ENCODE measurements at regions not wholly inside any gene's neighbourhood (a gene's known extent, or its start where the extent isn't known, plus 50 kb on each side); places are given as distances from the start of the nearest gene placed in this dataset.
"Not testable (repeated sequence)": the region's sequence is repeated elsewhere in the genome, so short reads cannot be mapped to it uniquely, and the experiment has no call there.

DNA sequence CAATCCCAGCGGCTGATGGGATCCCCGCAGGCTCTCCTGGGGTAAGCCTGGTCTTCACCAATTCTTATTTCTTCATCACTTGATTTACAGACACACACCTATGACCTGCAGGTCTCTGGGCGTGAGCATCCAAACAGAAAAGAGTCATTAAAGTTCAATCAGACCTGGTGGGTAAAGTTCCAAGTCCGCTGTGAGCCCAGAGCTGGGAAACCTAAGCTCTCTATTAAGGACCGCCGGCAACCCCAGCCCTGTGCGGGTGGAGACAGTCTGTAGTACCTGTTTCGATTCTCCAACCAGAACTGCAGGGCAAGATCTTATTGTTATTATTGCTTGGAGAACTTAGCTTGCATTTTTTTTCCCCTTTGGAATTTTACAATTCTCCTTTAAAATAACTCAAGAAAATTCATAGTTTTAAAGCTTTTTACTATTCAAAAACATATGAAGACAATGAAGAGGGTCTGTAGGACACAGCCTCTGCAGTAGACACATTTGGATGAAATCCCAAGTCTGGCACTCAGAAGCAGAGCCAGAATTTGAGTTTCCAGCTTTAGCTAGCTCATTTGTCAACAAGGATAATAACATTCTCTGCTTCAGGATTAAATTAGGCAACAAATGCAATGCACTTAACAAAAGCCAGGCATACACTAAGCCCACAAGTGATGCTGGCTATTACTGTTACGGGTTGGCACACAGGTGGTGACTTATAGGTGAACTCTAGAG is 376.4 kb downstream of the INSIG2 start:
- DNase-seq (ENCODE audit: low read depth in 2 of 2), result no peak

DNA sequence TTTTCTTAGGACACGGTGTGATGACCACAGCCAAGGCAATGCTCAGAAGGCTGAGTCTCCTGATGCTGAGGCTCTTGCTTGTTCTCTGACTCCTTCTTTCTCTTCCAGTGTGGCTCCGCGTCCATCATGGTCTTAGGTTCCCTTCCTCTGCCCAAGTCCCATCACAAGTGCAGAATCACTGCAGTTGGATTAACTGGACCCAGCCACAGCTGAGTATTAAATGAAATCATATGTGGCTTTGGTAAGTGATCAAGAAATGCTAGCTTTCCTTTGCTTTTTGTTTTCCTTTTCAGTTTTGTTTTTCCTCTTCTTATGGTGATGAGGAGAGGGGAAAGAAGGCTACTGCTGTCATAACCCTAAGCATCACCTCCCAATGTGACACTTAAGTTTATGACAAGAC is 375.8 kb downstream of the INSIG2 start:
- DNase-seq (ENCODE audit: low read depth in 2 of 2), result no peak

DNA sequence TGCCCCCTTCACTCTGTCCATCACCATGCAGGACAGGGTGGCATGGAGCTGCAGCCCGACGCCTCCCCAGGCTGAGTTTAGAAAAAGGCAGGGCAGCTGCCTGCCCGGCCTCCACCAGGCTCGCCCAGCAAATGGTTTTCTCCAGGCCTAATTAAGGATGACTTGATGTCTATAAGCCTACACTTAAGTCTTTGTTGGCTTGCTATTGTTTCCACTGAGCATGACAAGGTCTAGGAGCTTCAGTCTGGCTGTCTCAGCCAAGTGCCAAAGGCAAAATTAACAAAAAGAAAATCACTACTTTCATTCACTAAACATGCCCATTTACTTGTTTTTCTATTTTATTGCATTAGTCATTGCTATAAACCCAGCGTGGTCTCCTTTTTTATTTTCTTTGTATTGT is 372.2 kb downstream of the INSIG2 start:
- DNase-seq (ENCODE audit: low read depth in 2 of 2), result no peak

DNA sequence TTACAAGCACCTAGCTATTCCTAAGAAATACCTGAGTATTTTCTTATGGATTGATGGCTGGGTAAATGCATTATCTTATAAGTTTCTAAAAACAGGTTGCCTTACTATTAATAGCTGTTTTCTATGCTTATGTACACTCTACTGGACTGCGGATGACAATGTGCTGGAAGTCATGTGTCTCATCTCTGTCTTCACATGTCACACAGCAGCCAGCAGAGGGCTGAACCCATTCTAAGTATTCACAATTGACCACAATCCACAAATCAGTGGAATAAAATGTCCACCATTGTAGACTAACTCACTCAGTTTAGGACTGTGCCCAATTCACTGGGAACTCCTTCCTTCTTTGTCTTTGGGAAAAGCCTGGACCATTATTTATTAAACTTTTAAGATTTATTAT is 371.2 kb downstream of the INSIG2 start:
- DNase-seq (ENCODE audit: low read depth in 2 of 2), result no peak

DNA sequence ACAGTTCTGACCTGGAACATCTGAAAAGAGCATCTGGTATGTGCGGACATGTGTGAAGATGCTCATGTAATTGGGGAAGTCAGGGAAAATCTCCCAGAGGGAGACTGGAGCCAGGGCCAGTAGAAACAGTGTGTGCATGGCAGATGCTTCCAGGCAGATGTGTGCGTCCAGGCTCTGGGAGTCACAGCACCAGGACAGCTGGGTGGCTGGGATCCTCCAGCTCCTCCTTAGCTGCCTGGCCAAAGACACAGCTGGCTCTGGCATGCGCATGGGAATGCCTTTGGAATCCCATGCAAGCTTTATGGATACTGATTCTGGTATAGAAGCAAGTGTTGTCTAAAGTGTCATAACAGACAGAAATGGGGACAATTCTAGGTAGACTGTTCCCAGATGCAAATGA is 369.7 kb downstream of the INSIG2 start:
- no peak for DNase-seq (ENCODE audit: low read depth in 2 of 2)

DNA sequence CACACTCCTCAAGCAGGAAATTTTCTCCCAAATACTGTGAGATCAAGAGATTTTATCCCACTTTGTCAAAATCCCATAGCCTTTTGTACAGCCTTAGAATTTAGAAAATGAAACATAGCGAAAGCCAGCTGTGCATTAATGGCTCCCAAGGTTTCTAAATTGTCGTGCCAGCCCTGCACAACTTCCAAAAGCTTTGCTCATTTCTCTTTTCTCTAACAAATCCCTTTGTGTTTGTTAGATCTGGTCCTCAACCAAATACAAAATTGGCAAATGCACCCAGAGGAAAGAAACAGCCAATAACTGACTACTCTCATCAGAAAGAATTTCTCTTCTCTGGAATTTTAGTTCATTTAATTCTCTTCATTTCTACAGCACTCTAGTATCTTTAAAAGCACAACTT is 361.1 kb downstream of the INSIG2 start:
- DNase-seq (ENCODE audit: low read depth in 2 of 2), result no peak

DNA sequence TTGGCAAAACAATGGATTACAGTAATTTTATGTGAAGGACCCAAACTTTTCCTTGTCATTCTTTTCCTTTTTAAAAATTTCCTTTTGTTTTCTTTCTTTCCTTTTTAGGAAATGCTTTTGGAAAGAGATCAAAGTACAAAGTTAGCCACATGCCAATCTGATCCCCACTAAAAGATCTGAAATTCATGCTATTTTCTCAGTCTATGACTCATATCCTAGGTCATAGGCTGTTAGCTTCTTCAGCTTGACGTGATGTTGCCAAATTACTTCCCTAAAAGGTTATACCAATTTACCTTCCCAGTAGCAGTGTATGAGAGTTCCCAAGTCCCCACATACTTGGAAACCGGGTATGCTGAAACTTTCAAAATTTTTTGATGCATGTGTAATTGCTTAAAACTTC is 355.3 kb downstream of the INSIG2 start:
- DNase-seq (ENCODE audit: low read depth in 2 of 2), result no peak

DNA sequence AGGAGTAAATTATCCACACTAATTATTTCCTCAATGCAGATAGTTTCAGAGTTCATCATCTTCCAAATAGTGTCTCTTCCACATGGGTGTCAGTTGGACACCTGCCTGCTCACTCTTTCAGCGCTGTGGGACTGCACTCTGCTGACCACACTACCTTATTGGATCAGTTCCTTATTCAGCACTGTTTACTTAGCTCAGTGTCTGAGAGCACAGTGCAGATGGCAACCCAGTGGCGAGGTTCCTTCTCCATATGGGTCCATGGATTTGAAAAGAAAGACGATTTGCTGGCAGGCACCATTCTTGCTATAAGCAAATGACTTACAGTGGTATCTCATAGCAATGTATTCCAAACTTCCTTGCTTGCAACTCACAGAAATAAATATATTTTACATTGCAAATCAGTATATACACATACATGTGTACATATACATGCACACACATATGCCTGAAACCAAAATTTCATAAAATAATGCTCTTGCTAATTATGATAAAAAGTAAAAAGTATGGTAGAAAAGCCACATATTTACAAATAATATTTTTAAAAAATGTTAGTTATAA is 354.8 kb downstream of the INSIG2 start:
- no peak for DNase-seq (ENCODE audit: low read depth in 2 of 2)

DNA sequence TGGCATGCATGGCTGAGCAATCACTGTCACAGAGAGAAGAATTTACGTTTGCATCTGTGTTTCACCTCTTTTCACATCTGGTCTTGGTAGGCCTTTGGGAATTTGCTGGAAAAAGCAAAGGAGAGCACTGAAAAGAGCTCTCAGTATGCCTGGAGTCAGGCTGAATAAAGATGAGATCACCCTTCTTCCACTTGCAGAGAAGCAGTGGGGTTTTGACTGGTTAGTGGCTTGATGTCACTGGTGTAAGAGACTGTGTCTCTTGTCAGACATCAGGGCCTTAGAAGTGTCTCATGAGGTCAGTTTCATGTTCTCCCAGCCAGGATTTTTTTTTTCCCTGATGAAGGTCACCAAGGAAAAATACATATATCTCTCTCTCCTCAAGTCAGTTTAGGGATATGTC is 353.8 kb downstream of the INSIG2 start:
- DNase-seq (ENCODE audit: low read depth in 2 of 2), result no peak

DNA sequence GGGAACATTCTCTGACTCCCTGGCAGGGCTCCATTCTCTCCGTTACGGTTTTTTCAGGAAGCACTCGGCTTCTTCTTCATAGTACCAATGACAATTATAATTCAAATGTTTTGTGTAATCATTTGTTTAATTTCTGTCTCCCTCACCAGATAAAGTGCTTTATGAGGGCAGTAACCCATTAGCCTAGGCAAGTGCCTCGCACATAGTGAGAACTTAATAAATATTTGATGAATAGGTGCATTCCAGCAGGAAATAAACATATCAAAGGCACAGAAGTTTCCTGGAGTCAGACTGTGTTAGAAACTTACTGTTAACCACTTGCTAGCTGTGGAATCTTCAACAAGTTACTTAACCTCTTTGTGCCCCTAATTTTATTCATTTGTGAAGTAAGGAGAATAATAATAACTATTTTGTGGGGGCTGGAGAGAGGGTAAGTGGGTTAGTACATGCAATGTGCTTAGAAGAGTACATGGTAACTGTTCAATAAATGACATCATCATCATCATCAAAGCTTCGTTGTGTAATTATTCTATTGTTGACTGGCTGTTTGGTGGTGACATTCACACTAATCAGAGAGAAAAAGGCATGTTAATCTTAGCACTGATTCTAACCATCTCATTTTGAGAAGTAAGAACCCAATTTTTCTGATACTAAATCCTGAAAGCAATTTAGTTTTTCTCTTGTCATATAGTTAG is 352.3 kb downstream of the INSIG2 start:
- DNase-seq (ENCODE audit: low read depth in 2 of 2), result no peak

DNA sequence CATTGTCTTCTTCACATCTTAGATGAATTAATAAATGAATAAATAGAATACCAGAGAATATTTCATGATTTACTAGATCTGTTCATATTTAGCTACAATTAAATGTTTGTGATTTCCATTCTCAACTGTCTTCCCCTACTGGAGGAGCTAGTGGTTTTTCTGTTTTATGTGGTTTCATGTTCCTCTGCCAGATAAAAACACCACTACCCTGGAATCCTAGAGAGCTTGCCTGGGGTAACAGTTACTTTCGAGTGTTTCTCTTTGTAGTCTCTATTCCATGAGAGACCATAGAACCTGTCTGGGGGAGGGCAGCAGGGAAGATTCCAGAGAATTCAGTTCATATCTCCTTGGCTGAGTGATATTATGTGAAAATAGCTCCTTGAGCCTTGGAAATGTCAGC is 349.2 kb downstream of the INSIG2 start:
- DNase-seq (ENCODE audit: low read depth in 2 of 2), result no peak

DNA sequence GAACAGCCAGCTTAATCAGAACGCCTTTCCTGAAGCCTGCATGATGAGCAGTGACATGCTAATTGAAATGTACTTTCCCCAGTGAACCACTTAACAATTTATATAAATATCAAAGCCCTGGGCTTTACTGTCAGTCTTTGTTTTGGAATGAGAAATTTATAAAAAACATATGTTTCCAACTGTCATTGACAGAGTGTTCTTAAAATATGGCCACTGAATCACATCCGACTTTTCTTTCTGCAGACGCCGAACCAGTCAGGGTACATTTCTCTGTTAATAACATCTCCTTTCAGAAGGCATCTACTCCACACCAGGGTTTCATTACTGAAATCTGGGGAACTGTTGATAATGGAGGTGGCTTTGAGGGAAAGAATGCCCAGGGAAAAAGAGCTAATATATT is 343.7 kb downstream of the INSIG2 start:
- DNase-seq (ENCODE audit: low read depth in 2 of 2), result no peak

DNA sequence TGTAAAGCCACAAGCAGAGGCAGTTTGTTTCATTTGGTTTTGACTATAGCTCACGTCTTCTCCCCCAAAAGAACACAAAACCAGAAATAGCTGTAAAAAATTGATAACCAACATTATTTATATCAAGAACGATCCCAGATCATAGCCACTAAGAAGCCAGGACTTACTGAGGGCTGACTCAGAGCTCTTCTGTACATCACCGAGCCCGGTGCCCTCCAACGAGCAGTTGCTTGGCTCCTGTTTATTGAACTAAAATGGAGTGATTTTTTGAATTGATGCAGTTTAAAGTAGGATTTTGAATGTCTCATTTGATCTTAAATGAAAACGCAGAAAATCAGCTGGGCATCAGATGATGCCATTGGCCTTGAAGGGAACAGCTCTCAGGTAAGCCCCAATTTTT is 343.3 kb downstream of the INSIG2 start:
- DNase-seq (ENCODE audit: low read depth in 2 of 2), result no peak

DNA sequence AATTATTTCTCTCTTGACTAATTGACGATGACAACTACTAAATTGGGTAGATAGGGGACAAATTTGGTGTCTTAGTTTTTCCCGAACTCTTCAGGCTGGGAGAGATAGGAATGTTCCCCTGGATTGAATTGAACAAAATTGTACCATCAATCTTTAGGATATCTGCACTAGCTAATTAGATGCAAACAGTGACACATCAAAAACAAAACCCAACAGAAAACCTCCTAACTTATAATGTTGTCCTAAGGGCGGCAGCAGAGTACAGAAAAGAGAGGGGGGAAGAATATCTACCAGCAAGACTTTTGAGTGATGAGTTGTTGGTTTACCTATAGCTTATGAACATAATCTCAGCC is 342.9 kb downstream of the INSIG2 start:
- no peak for DNase-seq (ENCODE audit: low read depth in 2 of 2)

DNA sequence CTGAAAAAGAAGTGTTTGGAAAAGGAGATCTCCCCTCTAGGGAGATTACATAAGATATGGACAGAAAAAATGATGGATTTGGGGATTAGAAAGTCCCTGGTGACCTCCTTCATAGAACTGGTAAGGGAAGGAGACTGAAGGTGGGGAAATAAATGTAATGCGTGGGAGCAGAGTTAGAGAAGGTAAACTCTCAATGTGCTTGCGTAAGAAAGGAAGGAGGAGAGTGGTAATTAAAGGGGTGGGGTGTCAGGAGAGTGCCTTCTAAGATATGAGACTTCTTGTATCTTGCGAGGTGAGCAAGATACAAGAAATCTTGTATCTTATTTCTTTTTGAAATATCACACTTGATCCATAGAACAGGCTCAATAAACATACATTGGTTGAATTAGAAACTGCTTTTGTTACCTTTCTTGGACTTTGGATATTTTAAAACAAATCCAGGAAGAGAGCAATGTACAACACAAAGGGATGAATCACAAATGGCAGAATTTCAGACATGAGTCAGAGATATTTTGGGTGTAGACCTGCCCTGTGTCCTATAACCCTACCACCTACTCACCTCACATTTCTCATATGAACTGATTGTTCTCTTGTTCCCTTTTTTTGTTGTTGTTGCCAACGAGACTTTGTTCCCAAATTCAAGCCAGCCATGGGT is 342.4 kb downstream of the INSIG2 start:
- no peak for DNase-seq (ENCODE audit: low read depth in 2 of 2)

DNA sequence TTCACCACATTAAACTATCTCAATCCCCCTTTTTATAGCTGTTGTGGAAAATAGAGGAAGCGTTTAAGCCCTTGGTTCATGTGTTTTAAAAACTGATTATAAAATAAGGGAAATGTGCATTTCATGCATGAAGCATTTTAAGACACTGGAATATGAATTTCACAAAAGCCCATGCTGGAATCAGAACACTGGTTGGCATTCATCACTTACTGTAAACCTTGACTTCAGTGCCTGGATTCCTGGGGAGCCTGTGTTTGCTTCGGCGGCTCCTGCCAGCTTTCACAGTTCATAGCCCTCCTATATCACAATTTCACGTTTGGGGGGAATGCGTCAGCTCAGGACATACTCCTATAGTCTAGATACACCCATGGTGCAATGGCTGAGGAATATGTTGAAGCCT is 336.9 kb downstream of the INSIG2 start:
- DNase-seq (ENCODE audit: low read depth in 2 of 2), result no peak

DNA sequence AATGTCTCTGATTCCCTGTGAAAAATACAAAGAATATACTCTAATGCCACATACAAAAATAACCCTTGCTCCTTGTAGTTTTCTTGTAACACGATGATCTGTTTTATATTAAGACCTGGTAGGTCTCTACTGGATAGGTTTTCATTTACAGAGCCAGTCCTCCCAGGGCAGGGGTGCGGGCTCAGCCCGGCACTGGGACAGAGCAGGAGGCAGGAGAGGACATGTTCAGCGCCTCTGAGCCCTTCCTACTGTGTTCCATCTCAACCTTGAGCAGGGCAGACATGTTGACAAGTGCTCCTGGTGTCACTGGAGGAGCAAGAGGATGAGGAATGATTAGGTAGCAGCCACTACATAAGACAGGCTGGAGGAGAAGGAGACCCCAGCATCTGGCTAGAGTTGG is 335.5 kb downstream of the INSIG2 start:
- no peak for DNase-seq (ENCODE audit: low read depth in 2 of 2)

DNA sequence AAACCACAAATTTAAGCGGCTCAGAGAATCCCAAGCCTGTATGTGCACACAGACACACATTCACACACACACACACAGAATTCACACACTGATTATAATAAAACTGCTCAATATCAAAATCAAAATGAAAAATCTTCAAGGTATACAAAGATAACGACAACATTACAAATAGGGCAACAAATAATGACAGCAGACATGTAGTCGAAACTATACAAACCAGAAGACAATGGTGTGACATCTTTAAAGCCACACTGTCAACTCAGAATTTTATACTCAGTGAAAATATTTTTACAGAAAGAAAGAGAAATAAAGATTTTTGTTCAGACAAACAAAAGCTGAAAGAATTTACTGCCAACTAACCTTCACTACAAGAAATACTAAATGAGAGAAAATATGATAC is 333.4 kb downstream of the INSIG2 start:
- DNase-seq (ENCODE audit: low read depth in 2 of 2), result no peak

DNA sequence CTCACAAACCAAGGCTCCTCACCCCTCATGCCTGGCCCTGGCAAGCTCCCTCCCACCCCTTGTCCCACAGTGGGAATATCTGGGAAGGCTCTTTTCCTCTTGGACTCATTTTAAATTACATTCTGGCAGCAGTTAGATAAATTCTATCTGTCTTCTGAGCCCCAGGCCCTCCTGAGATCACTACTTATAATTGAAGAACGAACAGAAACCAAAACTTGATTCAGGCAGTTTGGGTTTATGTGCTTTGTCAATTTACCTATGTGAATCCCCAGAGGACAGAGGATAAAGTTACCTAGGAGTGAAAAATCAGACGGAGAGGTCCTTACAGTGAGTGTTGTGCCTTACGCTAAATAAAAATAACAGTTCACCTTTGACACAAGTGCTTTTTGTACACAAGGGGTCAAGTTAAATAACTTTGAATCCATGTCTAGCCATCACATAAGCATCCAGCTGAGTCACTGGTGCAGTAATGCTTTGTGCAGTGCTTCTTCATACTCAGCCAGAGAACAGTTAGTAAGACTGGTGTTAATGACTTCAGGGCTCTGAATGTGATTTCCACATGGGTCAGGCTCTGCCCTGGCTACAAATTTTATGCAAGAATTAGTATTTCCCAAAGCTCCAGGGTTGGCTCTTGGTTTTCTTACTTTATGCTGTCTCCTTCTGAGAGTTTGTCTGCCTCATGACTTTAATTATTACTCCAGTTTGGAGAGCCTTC is 329.3 kb downstream of the INSIG2 start:
- no peak for DNase-seq (ENCODE audit: low read depth in 2 of 2)

DNA sequence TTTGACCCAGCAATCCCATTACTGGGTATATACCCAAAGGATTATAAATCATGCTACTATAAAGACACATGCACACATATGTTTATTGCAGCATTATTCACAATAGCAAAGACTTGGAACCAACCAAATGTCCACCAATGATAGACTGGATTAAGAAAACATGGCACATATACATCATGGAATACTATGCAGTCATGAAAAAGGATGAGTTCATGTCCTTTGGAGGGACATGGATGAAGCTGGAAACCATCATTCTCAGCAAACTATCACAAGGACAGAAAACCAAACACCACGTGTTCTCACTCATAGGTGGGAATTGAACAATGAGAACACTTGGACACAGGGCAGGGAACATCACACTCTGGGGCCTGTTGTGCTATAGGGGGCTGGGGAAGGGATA is 326.9 kb downstream of the INSIG2 start:
- DNase-seq (ENCODE audit: low read depth in 2 of 2), result not testable (repeated sequence)

DNA sequence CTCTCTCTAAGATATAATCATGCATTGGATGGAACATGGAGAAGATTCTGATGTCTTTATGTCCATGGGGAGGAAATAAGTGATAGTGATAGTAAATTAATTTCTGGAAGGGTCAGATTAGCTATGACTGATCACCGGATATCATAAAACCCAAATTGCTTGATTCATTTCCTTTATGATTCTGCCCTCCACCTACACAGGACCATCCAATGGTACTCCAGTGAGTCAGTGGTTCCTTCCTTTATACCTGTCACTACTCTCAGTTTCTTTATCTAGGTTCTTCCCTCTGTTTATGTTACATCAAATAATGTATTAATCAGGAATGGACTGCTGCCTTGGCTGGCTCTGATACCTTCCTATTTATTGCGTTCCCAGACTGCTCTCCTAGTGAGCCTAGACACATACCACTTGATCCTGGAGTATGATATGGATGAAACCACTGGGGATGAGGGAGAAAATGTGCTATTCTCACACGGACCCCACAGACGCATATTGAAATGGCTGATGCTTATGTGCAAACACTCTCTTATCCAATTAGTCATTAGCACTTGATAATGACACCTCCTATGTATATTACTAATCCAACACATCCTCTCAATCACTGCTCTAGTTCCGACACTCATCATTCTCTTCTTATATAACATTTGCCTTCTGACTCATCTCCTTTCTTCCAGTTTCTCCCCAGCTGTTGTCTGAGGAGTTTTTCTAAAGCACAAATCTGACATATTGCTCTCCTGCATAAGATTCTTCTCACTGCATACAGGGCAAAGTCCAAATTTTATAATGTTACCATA is 315.6 kb downstream of the INSIG2 start:
- DNase-seq (ENCODE audit: low read depth in 2 of 2), result no peak

DNA sequence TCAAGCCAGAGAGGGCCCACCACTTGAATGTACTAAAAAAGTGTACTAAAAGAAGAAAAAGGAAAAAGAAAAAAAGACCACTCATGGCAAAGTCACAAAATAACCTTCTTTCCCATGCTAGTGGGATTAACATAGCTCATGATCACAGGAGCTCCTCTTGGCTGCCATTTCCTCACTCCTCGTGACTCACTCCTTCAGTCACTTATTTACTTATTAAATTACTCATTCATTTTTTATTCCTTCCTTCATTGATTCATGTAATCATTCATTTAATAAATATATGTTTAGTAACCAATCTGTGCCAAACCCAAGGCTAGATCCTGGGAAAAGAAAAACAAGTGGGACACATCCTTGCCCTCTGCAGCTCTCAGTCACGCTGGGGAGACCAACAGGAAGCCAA is 300.5 kb downstream of the INSIG2 start:
- DNase-seq (ENCODE audit: low read depth in 2 of 2), result no peak

Data from stimulated activated CD8-positive, alpha-beta memory T cell treated with anti-CD3 and anti-CD28 coated beads, Interleukin-2, amount 100 ng/mL, for 1 hour (primary cell).